Fibroblast of skin of right quadriceps (primary cell): ENCODE measurements at regions not wholly inside any gene's neighbourhood (a gene's known extent, or its start where the extent isn't known, plus 50 kb on each side); places are given as distances from the start of the nearest gene placed in this dataset.

ENCODE experiments used
- DNase-seq: peaks from one replicate; pipeline ENCODE4 v3.0.0-alpha.2; 2013

DNA sequence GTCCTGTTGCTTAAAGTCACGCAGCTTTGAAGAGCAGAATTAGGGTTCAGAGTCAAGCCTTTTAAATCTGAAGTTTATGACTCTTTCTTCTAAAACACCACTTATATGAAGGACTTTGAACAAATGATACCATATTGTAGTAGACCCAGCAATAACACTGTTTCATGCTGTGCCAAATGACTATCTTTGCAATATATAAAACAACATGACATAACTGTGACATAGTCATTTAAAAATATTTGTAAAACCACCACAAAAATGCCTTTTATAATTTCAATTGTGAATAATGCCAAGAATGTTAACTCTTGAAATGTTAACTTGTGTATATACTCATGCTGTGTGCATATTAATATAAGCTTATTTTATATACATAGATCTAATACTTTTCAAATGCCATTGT, 452.1 kb upstream of the NEGR1 start:
- DNase-seq = no peak

DNA sequence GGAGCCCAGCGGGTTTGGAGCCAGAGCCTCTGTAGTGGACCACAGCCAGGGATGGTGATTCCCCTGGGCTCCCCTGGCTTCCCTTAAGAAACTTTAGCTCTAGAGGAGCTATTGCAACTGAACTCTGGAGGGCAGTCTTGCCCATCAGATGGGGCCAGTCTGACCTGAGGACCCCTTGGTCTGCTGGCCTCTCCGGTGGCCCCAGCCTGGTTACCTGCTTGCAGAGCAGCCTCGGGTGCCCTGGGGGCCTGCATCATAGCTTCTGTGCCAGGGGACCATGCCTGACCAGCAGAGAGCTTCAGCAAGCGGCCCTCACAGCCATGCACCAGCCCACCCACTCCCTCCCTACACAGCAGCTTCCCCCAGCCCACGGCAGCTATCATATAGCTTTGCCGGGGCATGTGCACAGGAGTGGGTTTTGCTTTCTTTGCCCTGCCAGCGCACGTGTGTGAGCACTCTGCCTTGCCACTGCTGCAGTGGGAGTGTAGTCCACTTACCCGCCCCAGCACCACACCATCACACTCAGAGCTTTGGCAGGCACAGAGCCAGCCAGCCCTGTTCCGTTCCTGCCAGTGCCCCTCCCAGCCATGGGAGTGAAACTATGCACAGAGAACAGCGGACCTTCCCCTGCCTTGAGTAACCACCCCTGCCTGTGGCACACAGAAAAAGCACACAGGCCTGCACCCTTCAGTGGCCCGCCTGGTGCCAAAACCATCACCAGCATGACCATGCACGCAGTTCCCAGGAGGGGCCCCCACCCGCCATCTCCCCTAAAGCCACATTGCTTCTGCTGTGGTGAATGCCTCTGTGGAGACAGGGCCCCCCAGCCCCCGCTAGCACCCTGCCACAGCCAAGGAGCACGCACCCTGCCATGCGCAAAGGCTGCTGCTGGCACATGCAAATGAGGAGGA, 442.9 kb upstream of the NEGR1 start:
- no peak for DNase-seq

DNA sequence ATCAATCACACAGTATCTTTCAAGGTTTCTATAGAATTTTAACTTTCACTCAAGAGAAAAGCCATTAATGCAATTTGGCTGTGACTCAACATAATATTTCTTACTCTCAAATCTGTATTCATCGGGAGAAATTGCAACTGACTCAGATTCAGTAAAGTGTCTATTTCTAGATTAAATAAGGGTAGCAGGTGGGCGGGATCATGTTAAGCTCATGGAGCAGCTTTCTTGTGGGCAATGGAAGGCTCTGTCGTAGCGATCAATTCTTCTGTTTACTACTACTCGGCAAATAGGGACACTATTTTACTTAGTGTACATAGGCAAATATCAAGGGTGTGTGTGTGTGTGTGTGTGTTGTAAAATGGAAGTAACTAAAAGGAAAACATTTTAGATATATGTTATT, 423.6 kb upstream of the NEGR1 start:
- DNase-seq = no peak

DNA sequence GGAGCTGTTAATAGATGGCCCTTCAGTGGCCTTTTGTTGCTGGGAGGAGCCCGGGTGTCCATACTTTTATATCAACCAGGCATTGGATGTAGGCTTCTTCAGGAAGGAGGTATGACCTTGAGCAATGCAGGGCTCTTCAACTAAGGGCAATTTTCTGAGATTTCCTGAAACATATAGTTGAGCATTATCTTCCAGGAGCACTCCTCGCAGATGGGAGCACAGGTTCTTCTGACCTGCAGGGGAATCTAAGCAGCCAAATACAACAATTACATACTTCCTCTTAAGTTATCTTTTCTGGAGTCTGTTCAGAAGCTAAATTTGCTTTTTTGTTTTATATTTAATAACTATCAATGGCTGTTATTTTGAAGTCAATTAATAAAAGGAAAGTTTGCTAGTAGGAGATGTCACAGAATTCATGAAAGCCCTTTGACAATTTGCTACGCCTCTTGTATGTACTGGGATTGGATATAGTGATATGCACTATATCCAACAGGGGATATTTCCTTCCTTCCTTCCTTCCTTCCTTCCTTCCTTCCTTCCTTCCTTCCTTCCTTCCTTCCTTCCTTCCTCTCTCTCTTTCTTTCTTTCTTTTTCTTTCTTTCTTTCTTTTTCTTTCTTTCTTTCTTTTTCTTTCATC, 422.6 kb upstream of the NEGR1 start:
- DNase-seq = no peak

DNA sequence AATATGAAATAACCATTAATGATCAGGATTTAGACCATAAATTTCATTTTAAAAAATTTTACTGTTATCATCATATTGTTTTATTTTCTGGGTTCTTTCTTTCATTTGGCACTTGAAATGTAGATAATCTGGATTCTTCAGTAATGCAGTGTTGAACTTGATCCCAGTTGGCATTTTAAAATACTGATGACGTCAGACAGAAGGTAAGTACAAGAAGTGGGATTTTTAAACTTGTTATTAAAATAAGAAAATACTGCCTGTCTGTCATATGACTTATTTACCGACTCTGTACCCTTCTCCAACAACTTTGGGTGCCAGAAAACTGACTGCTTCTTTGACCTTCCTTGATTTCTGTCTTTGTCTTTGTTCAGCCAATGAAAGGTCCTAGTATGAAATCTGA, 415.1 kb upstream of the NEGR1 start:
- DNase-seq = no peak

DNA sequence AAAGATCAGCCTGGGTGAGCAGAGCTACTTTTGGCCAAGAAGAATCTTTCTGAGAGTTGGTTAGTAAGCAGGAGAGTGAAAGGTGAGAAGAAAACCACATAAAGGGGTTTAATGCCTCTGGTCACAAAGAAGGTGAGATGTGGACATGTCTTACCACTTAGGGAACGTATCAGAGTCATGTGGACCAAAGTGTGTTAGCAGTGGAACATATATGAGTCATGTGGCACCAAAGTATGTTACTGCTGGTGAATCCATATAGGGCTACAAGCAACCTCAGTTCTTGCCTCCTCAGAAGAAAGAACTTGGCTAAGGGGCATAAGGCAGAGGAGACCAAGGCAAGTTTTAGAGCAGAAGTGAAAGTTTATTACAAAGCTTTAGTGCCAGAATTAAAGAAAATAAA, 411.6 kb upstream of the NEGR1 start:
- no peak for DNase-seq

DNA sequence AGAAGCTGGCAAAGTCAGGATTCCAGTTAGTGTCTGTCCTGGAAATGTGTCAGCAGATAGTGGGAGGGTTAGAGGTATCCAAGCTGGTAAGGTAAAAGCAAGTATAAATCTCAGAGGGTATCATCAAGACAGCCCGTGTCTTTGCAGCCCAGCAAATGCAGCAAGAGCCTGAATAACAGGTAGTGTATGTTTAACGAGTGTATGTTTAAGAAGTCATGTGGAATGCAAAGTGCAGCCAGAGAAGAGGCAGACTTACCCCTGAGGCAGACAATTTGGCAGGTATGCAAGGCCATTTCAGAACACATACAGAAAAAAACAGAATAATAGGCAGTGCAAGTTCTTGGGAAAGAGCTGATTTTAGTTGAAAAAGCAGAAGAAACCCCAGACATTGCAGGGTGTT, 411.0 kb upstream of the NEGR1 start:
- DNase-seq = no peak

DNA sequence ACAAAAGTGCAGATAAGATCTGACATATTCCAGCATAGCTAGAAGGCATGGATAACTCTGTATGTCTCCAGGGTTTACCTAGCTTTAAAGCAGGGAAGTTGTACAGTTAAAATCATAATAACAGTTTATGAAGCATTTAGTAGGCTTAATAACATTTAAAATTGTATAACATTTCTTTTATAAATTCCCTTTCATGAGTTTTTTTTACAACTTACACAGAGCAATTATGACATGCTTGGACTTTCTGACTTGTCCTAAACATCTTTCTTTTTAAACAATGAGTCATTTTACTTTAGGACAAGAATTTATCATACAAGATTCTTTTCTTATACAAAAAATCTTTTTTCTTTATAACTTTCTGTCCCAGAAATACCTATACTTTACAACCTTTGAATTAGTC, 408.5 kb upstream of the NEGR1 start:
- no peak for DNase-seq

DNA sequence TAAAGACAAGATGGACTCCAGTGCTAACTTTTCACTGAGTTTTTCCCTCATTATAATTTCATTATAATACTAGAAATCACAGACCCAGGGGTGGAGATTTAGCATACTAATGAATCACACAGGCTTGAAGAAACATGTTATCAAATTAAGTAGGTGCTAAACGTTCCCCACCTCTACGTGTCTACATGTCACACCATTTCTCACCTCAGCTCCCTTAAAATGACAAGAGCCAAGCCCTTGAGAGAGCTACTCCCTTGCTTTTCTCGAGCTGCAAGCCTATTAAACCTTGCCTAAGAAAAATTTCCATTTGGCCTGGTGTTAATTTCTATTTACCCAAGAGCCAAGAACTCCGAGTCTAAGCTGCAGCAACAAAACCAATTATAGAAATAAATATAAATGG, 396.3 kb upstream of the NEGR1 start:
- no peak for DNase-seq

DNA sequence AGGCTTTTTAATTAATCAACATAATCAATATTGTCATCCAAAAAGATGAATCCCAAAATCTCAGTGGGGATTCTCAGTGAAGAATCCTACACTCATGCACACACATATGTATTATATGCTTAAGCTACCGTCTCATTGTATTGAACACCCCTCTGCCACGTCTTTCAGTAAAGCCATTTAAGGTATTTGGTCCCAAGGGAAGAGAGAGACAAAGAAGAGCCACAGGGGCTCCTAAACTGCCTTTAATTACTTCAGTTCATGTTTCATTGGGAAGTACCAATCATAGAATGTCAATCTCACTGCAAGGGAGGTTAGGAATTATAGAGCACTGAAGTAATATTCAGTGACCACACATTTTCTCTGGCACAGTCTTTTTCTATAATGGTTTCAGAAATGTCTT, 388.6 kb upstream of the NEGR1 start:
- no peak for DNase-seq

DNA sequence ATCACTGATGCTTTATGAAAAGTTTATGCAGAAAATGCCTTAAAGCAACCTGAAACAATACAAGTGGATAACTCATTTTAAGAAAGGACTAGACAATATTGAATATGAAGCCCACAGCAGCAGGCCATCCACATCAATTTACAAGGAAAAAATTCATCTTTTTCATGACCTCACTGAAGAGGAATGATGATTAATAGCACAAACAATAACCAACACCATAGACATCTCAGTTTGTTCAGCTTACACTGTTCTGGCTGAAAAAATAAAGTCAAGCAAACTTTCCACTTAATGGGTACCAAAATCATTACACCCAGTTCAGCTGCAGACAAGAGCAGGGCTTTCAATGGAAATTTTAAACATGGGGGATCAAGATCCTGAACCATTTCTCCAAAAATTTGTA, 380.6 kb upstream of the NEGR1 start:
- DNase-seq = no peak

DNA sequence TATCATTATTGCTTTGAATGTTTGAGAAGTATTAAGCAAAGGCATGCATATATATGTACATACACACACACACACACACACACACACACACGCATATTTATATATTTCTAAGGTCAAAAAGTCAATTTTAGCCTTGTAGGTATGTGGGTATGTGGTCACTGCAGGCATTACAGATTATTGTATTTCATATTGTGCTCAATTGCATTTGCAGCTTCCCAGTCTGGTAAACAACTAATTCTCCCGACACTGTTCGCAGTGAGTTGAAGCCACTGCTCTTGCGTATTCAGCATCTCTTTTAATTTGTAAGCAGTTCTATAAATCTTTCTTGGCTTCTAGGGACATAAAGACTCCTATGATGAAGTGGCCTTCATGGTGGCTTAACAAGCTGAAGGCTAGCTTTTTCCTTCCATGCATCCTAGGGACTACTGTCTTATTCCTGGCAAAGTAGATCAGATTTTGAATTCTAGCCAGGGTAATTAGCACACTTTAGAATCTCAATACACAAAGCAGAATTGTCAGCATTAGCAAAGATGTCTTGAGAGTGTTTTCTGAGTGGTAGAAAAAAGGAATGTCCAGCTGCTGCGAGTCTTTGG, 368.6 kb upstream of the NEGR1 start:
- DNase-seq = no peak

DNA sequence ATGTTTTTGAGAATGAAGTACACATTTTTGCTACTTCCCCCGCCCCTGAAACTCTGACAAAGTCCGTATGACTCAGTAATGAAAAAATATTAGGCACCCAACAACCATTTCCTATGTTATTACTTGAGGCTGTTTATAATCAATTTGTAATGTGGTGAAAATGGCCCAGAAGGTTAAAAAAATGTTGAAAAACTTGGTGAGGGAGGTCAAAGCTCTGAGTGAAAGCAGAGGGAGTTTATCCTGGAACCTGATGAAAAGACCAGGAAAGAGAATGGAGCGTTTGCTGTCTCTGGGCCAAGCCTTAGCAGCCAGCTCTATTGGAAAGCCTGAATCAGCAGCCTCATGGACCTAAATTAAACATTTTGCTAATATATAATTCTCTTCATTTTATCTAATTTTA, 367.7 kb upstream of the NEGR1 start:
- DNase-seq = peak; percentile 54

DNA sequence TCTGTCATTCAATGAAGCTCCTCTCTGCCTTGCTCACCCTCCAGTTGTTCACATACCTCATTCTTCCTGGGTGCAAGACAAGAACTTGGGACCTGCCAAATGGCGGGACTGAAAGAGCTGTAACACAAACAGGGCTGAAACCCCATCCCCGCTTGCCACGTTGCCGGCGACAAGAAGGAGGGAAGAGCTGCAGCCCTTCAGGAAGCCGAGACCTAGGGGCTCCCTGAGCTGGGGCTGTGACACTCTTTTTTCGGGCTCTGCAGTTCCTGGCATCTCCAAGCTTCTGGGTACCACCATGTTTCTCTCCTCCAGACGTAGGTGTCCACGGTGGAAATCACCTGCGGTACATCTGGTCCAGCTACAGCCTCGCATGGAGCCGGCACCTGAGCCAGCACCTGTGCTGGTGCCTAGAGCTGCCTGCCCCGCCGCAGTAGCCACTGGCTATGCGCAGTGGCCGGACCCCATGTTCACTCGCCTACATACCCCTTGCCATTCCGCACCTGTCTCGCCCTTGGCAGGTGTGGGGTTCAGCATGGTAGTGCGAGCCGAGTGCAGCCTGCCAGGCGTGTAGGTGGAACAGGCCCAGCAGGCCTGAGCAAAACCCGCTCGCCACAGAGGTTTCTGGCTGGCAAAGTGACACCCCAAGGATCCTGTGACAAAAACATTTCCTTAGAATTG, 367.0 kb upstream of the NEGR1 start:
- DNase-seq = no peak

DNA sequence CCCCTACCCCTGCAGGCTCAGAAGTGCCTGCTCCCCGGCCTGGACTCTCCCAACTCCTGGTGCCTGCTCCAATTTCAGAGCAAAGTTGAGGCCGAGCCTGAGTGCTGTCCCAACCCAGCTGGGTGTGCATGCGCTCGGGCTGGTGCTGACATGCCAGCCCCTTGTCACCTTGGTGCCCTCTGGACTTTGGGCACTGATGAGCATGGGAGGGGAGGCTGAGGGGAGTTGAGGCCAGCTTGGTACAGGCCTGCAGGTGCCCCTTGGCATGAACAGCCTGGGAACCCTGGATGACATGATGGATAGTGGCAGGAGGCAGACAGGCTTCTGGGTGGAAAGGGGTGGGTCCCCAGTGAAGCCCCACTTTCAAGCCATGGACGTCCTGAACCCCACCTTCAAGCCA, 366.1 kb upstream of the NEGR1 start:
- no peak for DNase-seq

DNA sequence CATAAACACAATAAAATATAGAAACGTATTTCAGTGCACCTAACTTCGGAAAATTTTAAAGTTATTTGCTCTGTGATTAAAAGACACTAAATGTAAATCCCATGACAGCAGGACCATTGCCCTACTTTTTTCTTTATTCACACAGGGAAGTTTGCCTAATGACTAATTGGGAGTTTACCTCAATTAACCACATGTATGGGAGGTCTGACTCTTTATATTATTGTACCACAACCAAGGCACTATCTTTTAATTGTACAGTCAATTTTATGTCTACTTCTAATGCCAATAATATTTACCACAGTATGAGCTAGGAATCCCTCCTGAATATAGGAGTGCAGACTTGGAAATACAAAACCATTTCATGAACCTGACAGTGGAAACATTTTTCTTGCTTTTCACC, 360.8 kb upstream of the NEGR1 start:
- no peak for DNase-seq

DNA sequence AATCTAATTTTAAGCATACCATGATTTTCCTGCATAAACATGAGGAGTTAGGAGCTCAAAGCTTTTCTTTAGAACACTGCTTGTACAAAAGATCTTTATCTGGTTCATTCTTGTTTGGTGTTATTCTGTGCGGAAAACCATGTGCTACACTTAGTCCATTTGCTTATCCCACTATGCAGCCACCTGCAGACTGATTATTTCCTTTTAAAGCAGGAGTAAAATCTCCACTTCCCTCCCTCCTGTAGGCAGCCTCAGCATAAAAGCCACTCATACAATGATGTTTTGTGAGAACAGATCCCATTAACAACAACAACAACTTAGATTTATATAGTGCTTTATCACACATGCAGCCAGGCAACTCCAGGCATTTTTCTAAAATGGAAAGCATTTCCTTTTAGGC, 355.3 kb upstream of the NEGR1 start:
- no peak for DNase-seq

DNA sequence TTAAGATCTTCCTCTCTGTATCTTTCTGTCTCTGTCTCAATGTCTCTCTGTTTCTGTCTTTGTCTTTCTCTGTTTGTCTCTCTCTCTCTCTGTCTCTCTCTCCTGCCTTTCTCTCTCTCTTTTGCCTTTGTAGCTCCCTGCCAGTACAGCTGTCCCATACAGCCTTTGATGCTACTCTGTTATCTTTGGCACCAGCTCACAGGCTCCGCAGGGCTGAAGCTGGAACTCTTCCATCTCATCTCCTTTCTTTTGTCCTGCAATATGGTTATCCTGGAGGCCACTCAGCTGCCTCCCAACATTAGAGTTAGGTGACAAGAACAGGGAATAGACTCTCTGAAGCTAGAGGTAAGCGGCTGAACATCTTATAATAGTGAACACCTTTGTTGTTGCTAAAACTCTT, 354.3 kb upstream of the NEGR1 start:
- no peak for DNase-seq

DNA sequence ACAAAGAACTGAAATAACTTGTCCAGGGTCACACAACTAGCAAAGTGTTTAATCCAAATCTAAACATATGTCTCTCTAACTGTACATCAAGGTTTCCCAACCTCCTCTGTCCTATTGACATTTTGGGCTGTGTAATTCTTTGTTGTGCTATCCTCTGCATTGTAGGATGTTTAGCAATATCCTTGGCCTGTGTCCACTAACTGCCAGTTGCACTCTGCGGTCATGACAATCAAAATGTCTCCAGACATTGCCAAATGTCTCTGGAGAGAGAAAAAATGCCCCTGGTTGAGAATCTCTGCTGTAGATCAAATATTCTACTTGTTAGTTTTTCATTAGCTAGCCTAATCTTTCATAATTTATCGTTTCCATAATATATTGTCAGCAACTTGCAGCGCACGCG, 353.4 kb upstream of the NEGR1 start:
- peak; percentile 6 for DNase-seq

DNA sequence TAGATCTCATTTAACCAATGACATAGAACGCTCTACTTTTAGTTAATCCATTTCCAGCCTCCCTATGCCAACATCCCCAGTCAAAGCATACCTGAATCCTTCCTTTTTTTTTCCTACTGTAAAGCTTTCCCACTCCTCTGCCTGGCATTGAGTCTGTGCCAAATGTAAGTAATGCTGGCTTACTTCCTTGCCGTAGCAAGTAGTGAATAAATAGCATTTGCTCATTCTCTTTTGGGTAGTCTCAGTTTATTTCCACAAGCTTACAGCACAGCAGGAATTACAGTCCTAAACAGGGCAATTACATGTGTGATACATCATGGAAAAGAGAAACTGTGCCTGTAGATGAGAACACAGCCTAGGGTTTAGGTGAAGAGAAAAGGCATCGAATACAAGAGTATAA, 352.6 kb upstream of the NEGR1 start:
- DNase-seq = no peak

DNA sequence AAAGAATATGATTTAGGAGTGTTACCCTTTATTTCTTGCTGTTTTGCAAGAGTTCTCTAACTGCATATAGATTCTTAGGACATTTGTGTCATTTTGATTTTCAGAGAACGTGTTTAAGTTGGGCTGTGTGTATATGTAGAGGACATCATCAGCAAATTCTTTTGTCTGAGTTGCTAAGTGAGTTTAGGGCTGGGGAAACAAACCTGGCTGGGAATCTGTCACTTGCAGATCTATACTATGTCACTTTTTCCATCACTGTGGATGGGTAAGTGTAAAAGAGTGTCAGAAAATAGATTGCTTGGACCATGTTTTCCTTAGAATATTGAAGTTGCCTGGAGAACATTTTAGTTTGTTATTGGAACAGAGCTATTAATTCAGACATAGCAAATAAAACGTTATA, 349.1 kb upstream of the NEGR1 start:
- no peak for DNase-seq

DNA sequence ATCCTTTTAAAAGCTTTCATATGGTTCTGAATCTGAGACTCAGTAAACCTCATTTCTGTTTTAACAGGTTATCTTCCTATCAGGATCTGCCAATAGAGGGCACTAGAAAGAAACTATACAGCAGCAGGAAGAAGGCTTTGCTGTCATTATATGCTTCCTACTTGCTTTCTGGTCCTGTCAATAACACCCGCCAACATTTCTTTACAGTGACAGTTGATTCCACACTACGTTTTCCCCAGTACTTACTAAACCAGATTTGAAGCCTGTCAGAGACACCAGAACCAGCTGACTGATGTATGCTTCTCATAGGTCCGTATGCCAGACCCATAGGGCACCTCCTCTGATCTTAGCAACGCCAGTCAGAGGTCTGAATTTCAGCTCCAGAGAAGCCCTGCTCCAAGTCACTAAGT, 341.0 kb upstream of the NEGR1 start:
- DNase-seq = peak; percentile 47

DNA sequence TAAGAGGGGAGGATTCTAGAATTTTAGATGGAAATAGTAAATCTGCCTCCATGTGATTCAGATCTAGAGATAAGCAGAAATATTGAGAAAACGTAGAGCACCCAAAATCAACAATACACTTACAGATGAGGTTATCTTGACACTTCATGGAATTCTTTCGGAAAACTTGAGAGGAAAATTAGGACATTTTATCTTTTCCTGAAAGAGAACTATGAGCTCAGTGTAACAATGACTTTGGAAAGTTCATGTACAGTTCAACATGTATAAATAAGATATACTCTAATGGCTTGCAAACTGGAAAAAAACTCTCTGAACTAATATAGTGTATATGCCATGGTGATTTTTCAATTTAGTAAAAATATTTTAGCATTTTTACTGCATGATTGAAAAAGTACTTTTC, 338.1 kb upstream of the NEGR1 start:
- DNase-seq = no peak
